ENCODE measurements at regions not wholly inside any gene's neighbourhood (a gene's known extent, or its start where the extent isn't known, plus 50 kb on each side); places are given as distances from the start of the nearest gene placed in this dataset.

DNA sequence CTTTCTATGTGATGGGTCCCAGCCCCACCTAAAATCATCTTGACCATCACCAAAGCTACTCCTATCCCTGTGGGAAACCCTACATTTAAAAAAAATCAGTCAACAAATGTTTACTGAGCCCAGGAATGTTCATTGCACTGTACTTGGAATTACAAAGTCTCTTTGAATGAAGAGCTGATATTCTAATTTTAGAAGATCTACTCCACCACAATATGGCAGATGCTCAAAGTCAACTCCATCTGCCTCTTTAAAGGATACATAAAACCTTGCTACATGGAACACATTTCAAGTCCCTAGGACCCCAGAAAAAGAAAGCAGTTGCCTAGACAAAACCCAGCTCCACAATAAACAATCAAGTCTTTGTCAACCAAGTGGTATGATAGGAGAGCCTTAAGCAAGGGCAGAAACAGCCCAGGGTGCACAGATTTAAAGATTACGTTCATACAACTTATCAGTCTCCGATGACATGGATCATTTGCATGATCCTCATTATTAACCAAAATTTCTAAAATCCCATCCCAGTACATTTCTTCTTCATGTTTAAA is 234.3 kb upstream of the ACVR2A start:
- WGBS, 3 donors: 68 to 71% (median 69%) methylated on average over 2 of the region's 2 CpGs
- TF ChIP-seq, protein P1, sequence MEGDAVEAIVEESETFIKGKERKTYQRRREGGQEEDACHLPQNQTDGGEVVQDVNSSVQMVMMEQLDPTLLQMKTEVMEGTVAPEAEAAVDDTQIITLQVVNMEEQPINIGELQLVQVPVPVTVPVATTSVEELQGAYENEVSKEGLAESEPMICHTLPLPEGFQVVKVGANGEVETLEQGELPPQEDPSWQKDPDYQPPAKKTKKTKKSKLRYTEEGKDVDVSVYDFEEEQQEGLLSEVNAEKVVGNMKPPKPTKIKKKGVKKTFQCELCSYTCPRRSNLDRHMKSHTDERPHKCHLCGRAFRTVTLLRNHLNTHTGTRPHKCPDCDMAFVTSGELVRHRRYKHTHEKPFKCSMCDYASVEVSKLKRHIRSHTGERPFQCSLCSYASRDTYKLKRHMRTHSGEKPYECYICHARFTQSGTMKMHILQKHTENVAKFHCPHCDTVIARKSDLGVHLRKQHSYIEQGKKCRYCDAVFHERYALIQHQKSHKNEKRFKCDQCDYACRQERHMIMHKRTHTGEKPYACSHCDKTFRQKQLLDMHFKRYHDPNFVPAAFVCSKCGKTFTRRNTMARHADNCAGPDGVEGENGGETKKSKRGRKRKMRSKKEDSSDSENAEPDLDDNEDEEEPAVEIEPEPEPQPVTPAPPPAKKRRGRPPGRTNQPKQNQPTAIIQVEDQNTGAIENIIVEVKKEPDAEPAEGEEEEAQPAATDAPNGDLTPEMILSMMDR (IDR thresholded peaks at IDR 0.05): no peak
- Histone ChIP-seq H3K4me3 (no peak overlapping the region), H3K36me3 (ENCODE audit: insufficient read depth in 1 of 2, low read depth in 1 of 2) (no peaks in the 10 kb centered on the region), H3K27ac (no peak overlapping the region), H3K27me3 (ENCODE audit: insufficient read depth in 3 of 3, low read length in 2 of 3) (no peaks in the 10 kb centered on the region), H3K9me3 (no peaks in the 10 kb centered on the region), H3K4me1 (no peaks in the 10 kb centered on the region)
- intact Hi-C loops (cut with DNase I): no loop called here
- ATAC-seq (no peak), DNase-seq (no peak)

DNA sequence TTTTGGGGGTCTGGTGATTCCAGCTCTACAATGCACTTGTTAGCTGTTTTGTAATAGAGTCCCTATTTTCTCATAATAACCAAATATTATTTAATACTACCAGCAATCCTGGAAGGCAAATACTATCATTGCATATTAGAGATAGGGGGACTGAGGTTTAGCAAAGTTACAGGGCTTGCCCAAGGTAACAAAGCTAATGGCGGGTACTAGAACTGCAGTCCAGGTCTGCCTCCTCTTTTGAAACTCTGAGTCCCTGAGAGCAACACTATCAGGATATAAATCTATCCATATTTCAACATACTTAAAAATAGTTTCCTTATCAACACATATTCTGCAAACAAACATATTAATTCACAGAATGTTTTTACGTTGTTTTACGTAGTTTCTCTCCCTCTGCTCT is 235.5 kb upstream of the ACVR2A start:
- TF ChIP-seq, protein P1 (IDR thresholded peaks at IDR 0.05): no peak
- no peak overlapping the region for H3K27ac ChIP-seq
- DNase-seq (no peak), ATAC-seq (no peak)
- WGBS, 3 donors: 95 to 99% (median 96%) methylated on average over 3 of the region's 3 CpGs
- H3K36me3 ChIP-seq (ENCODE audit: insufficient read depth in 1 of 2, low read depth in 1 of 2): no peaks in the 10 kb centered on the region
- H3K9me3 ChIP-seq: no peaks in the 10 kb centered on the region
- intact Hi-C loops (cut with DNase I): no loop called here
- no peak overlapping the region for H3K4me3 ChIP-seq
- H3K4me1 ChIP-seq: no peaks in the 10 kb centered on the region
- H3K27me3 ChIP-seq (ENCODE audit: insufficient read depth in 3 of 3, low read length in 2 of 3): no peaks in the 10 kb centered on the region

GRCh38 chr2:147607379-147607778 is 237.4 kb upstream of the ACVR2A start:
- ATAC-seq (no peak), DNase-seq (no peak)
- Histone ChIP-seq H3K36me3 (ENCODE audit: insufficient read depth in 1 of 2, low read depth in 1 of 2) (no peaks in the 10 kb centered on the region), H3K27ac (no peak overlapping the region), H3K4me3 (no peak overlapping the region), H3K27me3 (ENCODE audit: insufficient read depth in 3 of 3, low read length in 2 of 3) (no peaks in the 10 kb centered on the region), H3K4me1 (no peaks in the 10 kb centered on the region), H3K9me3 (no peaks in the 10 kb centered on the region)
- intact Hi-C loops (cut with DNase I): no loop called here
- TF ChIP-seq, protein P1 (IDR thresholded peaks at IDR 0.05): no peak
- WGBS, 3 donors: 93 to 99% (median 97%) methylated on average over 3 of the region's 3 CpGs

DNA sequence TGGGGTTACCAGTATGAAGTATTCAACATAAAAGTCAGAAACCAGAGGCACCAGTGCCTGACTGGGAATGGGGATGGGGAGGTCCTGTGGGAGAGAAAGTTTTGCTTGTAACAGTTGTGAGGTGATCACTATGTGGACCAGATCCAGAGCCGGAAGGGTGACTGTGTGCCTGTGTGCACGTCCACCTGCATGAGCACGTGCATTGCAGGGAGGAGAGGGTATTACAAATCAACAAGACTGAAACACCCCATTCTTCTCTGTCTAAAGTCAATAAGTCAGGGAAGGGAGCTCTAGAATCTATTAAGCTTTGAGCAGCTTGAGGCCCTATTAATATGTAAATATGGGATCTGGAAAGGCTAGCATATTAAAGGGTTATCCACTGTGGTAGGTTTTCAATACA is 241.0 kb upstream of the ACVR2A start:
- Histone ChIP-seq H3K4me1 (no peaks in the 10 kb centered on the region), H3K36me3 (ENCODE audit: insufficient read depth in 1 of 2, low read depth in 1 of 2) (no peaks in the 10 kb centered on the region), H3K9me3 (no peaks in the 10 kb centered on the region), H3K27ac (no peak overlapping the region), H3K4me3 (no peak overlapping the region), H3K27me3 (ENCODE audit: insufficient read depth in 3 of 3, low read length in 2 of 3) (peaks cover 0 to 4% (median 0%) of the 10 kb centered on the region in 3 donors)
- TF ChIP-seq, protein P1 (IDR thresholded peaks at IDR 0.05): no peak
- intact Hi-C loops (cut with DNase I): no loop called here
- DNase-seq: no peak
- ATAC-seq: no peak
- WGBS, 3 donors: 62 to 78% (median 74%) methylated on average over 3 of the region's 3 CpGs

GRCh38 chr2:147603447-147603846 is 241.4 kb upstream of the ACVR2A start:
- DNase-seq (no peak), ATAC-seq (no peak)
- intact Hi-C loops (cut with DNase I): no loop called here
- TF ChIP-seq, protein P1 (IDR thresholded peaks at IDR 0.05): no peak
- Histone ChIP-seq H3K4me1 (no peaks in the 10 kb centered on the region), H3K27me3 (ENCODE audit: insufficient read depth in 3 of 3, low read length in 2 of 3) (peaks cover 0 to 4% (median 0%) of the 10 kb centered on the region in 3 donors), H3K9me3 (no peaks in the 10 kb centered on the region), H3K4me3 (no peak overlapping the region), H3K27ac (no peak overlapping the region), H3K36me3 (ENCODE audit: insufficient read depth in 1 of 2, low read depth in 1 of 2) (no peaks in the 10 kb centered on the region)
- WGBS, 3 donors: 90 to 94% (median 94%) methylated on average over 1 of the region's 1 CpG

All from psoas muscle (tissue), 7 donors.